Tibial nerve (tissue), 4 donors: ENCODE measurements at regions not wholly inside any gene's neighbourhood (a gene's known extent, or its start where the extent isn't known, plus 50 kb on each side); places are given as distances from the start of the nearest gene placed in this dataset.

ENCODE experiments used
- DNase-seq, 2 donors: peaks; one replicate each; pipeline ENCODE4 v3.0.0-alpha.2; 2019; ENCODE audit warnings: low spot score in 2 of 2
- H3K27ac ChIP-seq, 4 donors: fragments of 200-600 bp; sonication (generic) in 3 of 4; one replicate each; pipeline ENCODE4 v1.5.1; 2017 to 2019; ENCODE audit warnings: mild to moderate bottlenecking in 1 of 4
- H3K27me3 ChIP-seq, 2 donors: fragments of 200-600 bp; sonication (generic) in 1 of 2; one replicate each; pipeline versions ENCODE4 v1.5.1 to v1.6.0; 2017 to 2019
- H3K36me3 ChIP-seq, 3 donors: fragments of 200-600 bp; sonication (generic); one replicate each; pipeline ENCODE4 v1.5.1; 2018 to 2019
- H3K4me1 ChIP-seq, 4 donors: fragments of 200-600 bp; sonication (generic) in 3 of 4; one replicate each; pipeline ENCODE4 v1.5.1; 2017 to 2019
- H3K4me3 ChIP-seq, 4 donors: fragments of 200-600 bp; sonication (generic) in 3 of 4; one replicate each; pipeline ENCODE4 v1.5.1; 2017 to 2019; ENCODE audit warnings: mild to moderate bottlenecking in 1 of 4, moderate library complexity in 1 of 4
- H3K9me3 ChIP-seq, 4 donors: fragments of 200-600 bp; sonication (generic) in 3 of 4; one replicate each; pipeline ENCODE4 v1.5.1; 2017 to 2019
- EP300 ChIP-seq, 2 donors: sonication (generic); formaldehyde crosslinking; IDR thresholded peaks; one replicate each; pipeline ENCODE4 v1.6.1; 2017; ENCODE audit warnings: antibody characterized with exemption in 2 of 2, mild to moderate bottlenecking in 1 of 2
- POLR2A ChIP-seq, 2 donors: fragments of 450-650 bp; IDR thresholded peaks; one replicate each; pipeline ENCODE4 v1.6.1; 2017; ENCODE audit warnings: antibody characterized with exemption in 2 of 2, mild to moderate bottlenecking in 2 of 2, moderate library complexity in 2 of 2
- WGBS, 2 donors: methylation state at CpG; one replicate each; pipeline ENCODE4 v1.1.5; 2018; 5-methylcytosine and 5-hydroxymethylcytosine counted together
- TF ChIP-seq, protein P1 (sequence below), 5 experiments: fragments of 200-600 bp in 3 of 5; fragments of 450-650 bp in 2 of 5; sonication (generic) in 3 of 5; IDR thresholded peaks; one replicate each; pipeline ENCODE4 v1.5.1; 2016 to 2019; ENCODE audit warnings: antibody characterized with exemption in 5 of 5, mild to moderate bottlenecking in 3 of 5, moderate library complexity in 2 of 5

DNA sequence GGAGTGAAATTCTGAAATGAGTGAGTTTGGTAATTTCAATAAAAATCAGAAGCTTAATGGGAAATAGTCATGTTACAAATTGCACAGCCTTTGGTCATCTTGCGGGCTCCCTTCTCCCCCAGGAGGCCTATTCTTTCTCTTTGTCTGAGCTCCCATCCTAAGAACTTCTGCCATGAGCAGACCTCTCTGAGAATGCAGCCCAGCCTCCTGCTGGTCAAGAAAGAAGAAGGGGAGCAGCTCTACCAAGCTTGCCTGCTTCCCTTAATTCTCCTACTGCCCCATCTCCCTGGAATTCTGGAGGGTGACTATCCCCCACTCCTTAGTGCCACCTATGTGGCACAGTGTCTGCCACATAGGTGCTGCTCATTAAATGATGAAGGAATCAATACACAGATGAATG is 300.7 kb upstream of the DAB1 start:
- Histone ChIP-seq H3K4me1 (no peaks in the 10 kb centered on the region), H3K4me3 (no peak overlapping the region), H3K27me3 (no peaks in the 10 kb centered on the region), H3K27ac (no peak overlapping the region), H3K36me3 (no peaks in the 10 kb centered on the region), H3K9me3 (no peaks in the 10 kb centered on the region)
- TF ChIP-seq POLR2A (IDR thresholded peaks at IDR 0.05) (no peak), EP300 (IDR thresholded peaks at IDR 0.05) (no peak)
- TF ChIP-seq, protein P1, sequence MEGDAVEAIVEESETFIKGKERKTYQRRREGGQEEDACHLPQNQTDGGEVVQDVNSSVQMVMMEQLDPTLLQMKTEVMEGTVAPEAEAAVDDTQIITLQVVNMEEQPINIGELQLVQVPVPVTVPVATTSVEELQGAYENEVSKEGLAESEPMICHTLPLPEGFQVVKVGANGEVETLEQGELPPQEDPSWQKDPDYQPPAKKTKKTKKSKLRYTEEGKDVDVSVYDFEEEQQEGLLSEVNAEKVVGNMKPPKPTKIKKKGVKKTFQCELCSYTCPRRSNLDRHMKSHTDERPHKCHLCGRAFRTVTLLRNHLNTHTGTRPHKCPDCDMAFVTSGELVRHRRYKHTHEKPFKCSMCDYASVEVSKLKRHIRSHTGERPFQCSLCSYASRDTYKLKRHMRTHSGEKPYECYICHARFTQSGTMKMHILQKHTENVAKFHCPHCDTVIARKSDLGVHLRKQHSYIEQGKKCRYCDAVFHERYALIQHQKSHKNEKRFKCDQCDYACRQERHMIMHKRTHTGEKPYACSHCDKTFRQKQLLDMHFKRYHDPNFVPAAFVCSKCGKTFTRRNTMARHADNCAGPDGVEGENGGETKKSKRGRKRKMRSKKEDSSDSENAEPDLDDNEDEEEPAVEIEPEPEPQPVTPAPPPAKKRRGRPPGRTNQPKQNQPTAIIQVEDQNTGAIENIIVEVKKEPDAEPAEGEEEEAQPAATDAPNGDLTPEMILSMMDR (IDR thresholded peaks at IDR 0.05): no peak
- DNase-seq: no peak
- 82 to 91% methylated on average over 1 of the region's 1 CpG for WGBS, 2 donors

- no peak overlapping the region for H3K4me3 ChIP-seq
- TF ChIP-seq, protein P1 (IDR thresholded peaks at IDR 0.05): no peak
- TF ChIP-seq EP300 (IDR thresholded peaks at IDR 0.05) (no peak), POLR2A (IDR thresholded peaks at IDR 0.05) (no peak)
- DNase-seq: no peak
- no peak overlapping the region for H3K27ac ChIP-seq
- 84 to 85% methylated on average over 4 of the region's 4 CpGs for WGBS, 2 donors
- H3K4me1 ChIP-seq: no peaks in the 10 kb centered on the region
- no peaks in the 10 kb centered on the region for H3K27me3 ChIP-seq
- H3K9me3 ChIP-seq: no peaks in the 10 kb centered on the region
- no peaks in the 10 kb centered on the region for H3K36me3 ChIP-seq
These were observed 298.6 kb upstream of the DAB1 start for GRCh38 chr1:57722285-57722978.

GRCh38 chr1:57721001-57721400 is 297.1 kb upstream of the DAB1 start:
- 90 to 95% methylated on average over 2 of the region's 2 CpGs for WGBS, 2 donors
- Histone ChIP-seq H3K4me3 (no peak overlapping the region), H3K36me3 (no peaks in the 10 kb centered on the region), H3K27me3 (no peaks in the 10 kb centered on the region), H3K27ac (no peak overlapping the region), H3K4me1 (no peaks in the 10 kb centered on the region), H3K9me3 (no peaks in the 10 kb centered on the region)
- DNase-seq: no peak
- no peak for TF ChIP-seq EP300 (IDR thresholded peaks at IDR 0.05)

DNA sequence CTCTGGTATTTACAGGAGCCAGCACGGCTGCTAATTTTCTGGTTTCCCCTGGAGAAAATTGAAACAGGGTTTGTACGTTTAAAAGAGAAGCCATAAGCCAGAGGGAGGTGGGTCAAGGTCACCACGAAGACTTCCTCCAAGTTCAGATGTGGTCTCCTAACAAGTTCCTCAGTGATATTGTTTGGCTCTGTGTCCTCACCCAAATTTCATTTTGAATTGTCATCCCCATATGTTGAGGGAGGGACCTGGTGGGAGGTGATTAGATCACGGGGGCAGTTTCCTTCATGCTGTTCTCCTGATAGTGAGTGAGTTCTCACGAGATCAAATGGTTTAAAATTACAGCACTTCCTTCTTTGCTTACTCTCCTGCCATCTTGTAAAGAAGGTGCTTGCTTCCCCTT is 295.4 kb upstream of the DAB1 start:
- DNase-seq: no peak
- H3K9me3 ChIP-seq: no peaks in the 10 kb centered on the region
- WGBS, 2 donors: 29 to 35% methylated on average over 5 of the region's 5 CpGs
- no peak overlapping the region for H3K27ac ChIP-seq
- no peaks in the 10 kb centered on the region for H3K27me3 ChIP-seq
- H3K36me3 ChIP-seq: no peaks in the 10 kb centered on the region
- no peak overlapping the region for H3K4me3 ChIP-seq
- TF ChIP-seq, protein P1 (IDR thresholded peaks at IDR 0.05): no peak
- TF ChIP-seq EP300 (IDR thresholded peaks at IDR 0.05): no peak
- TF ChIP-seq POLR2A (IDR thresholded peaks at IDR 0.05): no peak
- H3K4me1 ChIP-seq: no peaks in the 10 kb centered on the region

GRCh38 chr1:57713501-57713900 is 289.6 kb upstream of the DAB1 start:
- H3K27ac ChIP-seq: no peak overlapping the region
- H3K4me3 ChIP-seq: no peak overlapping the region
- no peak for TF ChIP-seq EP300 (IDR thresholded peaks at IDR 0.05)
- TF ChIP-seq, protein P1 (IDR thresholded peaks at IDR 0.05): no peak
- TF ChIP-seq POLR2A (IDR thresholded peaks at IDR 0.05): no peak

GRCh38 chr1:57712846-57713245 is 289.0 kb upstream of the DAB1 start:
- Histone ChIP-seq H3K27me3 (no peaks in the 10 kb centered on the region), H3K36me3 (no peaks in the 10 kb centered on the region), H3K9me3 (peaks cover 0 to 4% (median 0%) of the 10 kb centered on the region in 4 donors), H3K27ac (no peak overlapping the region), H3K4me1 (no peaks in the 10 kb centered on the region), H3K4me3 (no peak overlapping the region)
- 93 to 94% methylated on average over 2 of the region's 2 CpGs for WGBS, 2 donors
- no peak for TF ChIP-seq POLR2A (IDR thresholded peaks at IDR 0.05)
- TF ChIP-seq EP300 (IDR thresholded peaks at IDR 0.05): no peak
- TF ChIP-seq, protein P1 (IDR thresholded peaks at IDR 0.05): no peak
- DNase-seq: no peak

More at GRCh38 chr1:57713501-57713900, 289.6 kb upstream of the DAB1 start:
- DNase-seq: no peak
- H3K36me3 ChIP-seq: no peaks in the 10 kb centered on the region
- H3K27me3 ChIP-seq: no peaks in the 10 kb centered on the region
- H3K9me3 ChIP-seq: no peaks in the 10 kb centered on the region
- H3K4me1 ChIP-seq: no peaks in the 10 kb centered on the region
